ENCODE measurements at regions not wholly inside any gene's neighbourhood (a gene's known extent, or its start where the extent isn't known, plus 50 kb on each side); places are given as distances from the start of the nearest gene placed in this dataset.
"Not testable (repeated sequence)": the region's sequence is repeated elsewhere in the genome, so short reads cannot be mapped to it uniquely, and the experiment has no call there.

GRCh38 chr7:145916776-145917175 is 199.8 kb upstream of the CNTNAP2 start:
- no peak for FAIRE-seq

- no peak for FAIRE-seq
Measured at GRCh38 chr7:145915679-145916078, 200.9 kb upstream of the CNTNAP2 start.

- FAIRE-seq = no peak
Measured at GRCh38 chr7:145909991-145910513, 206.5 kb upstream of the CNTNAP2 start.

GRCh38 chr7:145903658-145904057 is 212.9 kb upstream of the CNTNAP2 start:
- no peak for FAIRE-seq

GRCh38 chr7:145902123-145902522 is 214.5 kb upstream of the CNTNAP2 start:
- no peak for FAIRE-seq

GRCh38 chr7:145899938-145900337 is 216.7 kb upstream of the CNTNAP2 start:
- FAIRE-seq = no peak

GRCh38 chr7:145893925-145894535 is 222.6 kb upstream of the CNTNAP2 start:
- no peak for FAIRE-seq

GRCh38 chr7:145884716-145885514 is 231.7 kb upstream of the CNTNAP2 start:
- FAIRE-seq = no peak

- no peak for FAIRE-seq
Measured at GRCh38 chr7:145876376-145876775, 240.2 kb upstream of the CNTNAP2 start.

- FAIRE-seq = no peak
Measured at GRCh38 chr7:145875267-145875666, 241.3 kb upstream of the CNTNAP2 start.

- FAIRE-seq = no peak
Measured at GRCh38 chr7:145868935-145869334, 247.7 kb upstream of the CNTNAP2 start.

- no peak for FAIRE-seq
Measured at GRCh38 chr7:145862212-145862611, 254.4 kb upstream of the CNTNAP2 start.

- no peak for FAIRE-seq
Measured at GRCh38 chr7:145860809-145861208, 255.8 kb upstream of the CNTNAP2 start.

GRCh38 chr7:145850636-145851035 is 266.0 kb upstream of the CNTNAP2 start:
- FAIRE-seq = no peak

- no peak for FAIRE-seq
Measured at GRCh38 chr7:145848691-145849090, 267.9 kb upstream of the CNTNAP2 start.

- FAIRE-seq = no peak
Measured at GRCh38 chr7:145845345-145845744, 271.3 kb upstream of the CNTNAP2 start.

GRCh38 chr7:145839814-145840213 is 276.8 kb upstream of the CNTNAP2 start:
- FAIRE-seq = no peak

GRCh38 chr7:145831616-145832206 is 284.9 kb upstream of the CNTNAP2 start:
- no peak for FAIRE-seq

GRCh38 chr7:145817687-145818086 is 298.9 kb upstream of the CNTNAP2 start:
- FAIRE-seq = no peak

GRCh38 chr7:145812218-145812617 is 304.4 kb upstream of the CNTNAP2 start:
- no peak for FAIRE-seq

GRCh38 chr7:145805496-145805895 is 311.1 kb upstream of the CNTNAP2 start:
- FAIRE-seq = not testable (repeated sequence)

- no peak for FAIRE-seq
Measured at GRCh38 chr7:145797507-145797906, 319.1 kb upstream of the CNTNAP2 start.

GRCh38 chr7:145795132-145795531 is 321.5 kb upstream of the CNTNAP2 start:
- no peak for FAIRE-seq
